AG09309 (cell line): ENCODE measurements at regions not wholly inside any gene's neighbourhood (a gene's known extent, or its start where the extent isn't known, plus 50 kb on each side); places are given as distances from the start of the nearest gene placed in this dataset.
A peak's percentile ranks its signal among the peaks of the same experiment; 100 is the strongest.

Experiments used
- DNase-seq: peaks from one replicate; pipeline ENCODE4 v3.0.0-alpha.2; 2010; ENCODE audit warnings: low read depth
- H3K4me3 ChIP-seq: 2 replicates; pipeline ENCODE4 v1.5.1; 2011; ENCODE audit warnings: mild to moderate bottlenecking, low read depth, low read length, moderate library complexity; ENCODE audit not compliant: control insufficient read depth
- TF ChIP-seq, protein P1 (sequence below): IDR thresholded peaks from 2 replicates; pipeline ENCODE4 v1.5.1; 2011; ENCODE audit warnings: mild to moderate bottlenecking, low read depth, low read length, inconsistent platforms; ENCODE audit not compliant: insufficient read depth, control insufficient read depth; ENCODE audit errors: missing control alignments

DNA sequence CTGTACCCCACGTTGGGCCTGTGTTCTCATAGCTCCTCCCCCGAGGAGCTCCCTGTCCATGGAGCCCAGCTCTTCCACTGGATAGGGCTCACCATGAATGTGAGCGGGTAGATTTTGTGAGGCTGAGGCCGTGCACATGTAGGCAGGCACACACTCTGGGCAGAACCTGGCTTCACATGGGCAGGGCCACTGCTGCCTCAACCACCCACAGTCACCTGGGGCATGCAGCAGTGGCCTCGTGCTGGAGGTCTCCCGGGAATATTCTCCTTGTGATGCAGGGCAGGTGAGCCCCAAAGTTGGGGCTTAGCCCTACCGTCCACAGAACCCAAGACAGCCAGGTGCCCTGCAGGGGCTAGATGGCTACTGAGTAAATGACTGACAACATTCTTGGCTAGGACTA lies 116.6 kb downstream of the TMEM130 start:
- H3K4me3 ChIP-seq: no peak overlapping the region
- TF ChIP-seq, protein P1, sequence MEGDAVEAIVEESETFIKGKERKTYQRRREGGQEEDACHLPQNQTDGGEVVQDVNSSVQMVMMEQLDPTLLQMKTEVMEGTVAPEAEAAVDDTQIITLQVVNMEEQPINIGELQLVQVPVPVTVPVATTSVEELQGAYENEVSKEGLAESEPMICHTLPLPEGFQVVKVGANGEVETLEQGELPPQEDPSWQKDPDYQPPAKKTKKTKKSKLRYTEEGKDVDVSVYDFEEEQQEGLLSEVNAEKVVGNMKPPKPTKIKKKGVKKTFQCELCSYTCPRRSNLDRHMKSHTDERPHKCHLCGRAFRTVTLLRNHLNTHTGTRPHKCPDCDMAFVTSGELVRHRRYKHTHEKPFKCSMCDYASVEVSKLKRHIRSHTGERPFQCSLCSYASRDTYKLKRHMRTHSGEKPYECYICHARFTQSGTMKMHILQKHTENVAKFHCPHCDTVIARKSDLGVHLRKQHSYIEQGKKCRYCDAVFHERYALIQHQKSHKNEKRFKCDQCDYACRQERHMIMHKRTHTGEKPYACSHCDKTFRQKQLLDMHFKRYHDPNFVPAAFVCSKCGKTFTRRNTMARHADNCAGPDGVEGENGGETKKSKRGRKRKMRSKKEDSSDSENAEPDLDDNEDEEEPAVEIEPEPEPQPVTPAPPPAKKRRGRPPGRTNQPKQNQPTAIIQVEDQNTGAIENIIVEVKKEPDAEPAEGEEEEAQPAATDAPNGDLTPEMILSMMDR: no peak
- no peak for DNase-seq

DNA sequence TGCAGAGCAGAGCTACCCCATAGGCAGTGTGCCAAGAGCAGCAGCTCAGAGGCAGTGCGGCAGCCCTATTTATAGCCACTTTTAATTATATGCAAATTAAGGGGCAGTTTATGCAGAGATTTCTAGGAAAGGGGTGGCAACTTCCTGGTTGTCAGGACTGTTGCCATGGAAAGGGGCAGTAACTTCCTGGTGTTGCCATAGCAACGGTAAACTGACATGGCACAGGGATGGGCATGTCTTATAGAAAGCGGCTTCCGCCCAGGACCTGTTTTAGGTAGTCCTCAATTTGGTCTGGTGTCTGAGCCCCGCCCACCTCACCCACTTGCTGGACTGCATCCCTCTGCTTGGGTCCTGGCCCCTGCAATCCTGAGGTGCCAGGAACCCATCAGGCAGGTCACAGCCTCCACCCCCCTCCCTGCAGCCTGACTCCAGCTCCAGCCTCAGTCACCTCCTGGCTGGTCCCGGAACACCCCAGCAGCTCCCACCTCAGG lies 115.8 kb downstream of the TMEM130 start:
- TF ChIP-seq, protein P1: no peak
- DNase-seq: no peak
- no peak overlapping the region for H3K4me3 ChIP-seq

DNA sequence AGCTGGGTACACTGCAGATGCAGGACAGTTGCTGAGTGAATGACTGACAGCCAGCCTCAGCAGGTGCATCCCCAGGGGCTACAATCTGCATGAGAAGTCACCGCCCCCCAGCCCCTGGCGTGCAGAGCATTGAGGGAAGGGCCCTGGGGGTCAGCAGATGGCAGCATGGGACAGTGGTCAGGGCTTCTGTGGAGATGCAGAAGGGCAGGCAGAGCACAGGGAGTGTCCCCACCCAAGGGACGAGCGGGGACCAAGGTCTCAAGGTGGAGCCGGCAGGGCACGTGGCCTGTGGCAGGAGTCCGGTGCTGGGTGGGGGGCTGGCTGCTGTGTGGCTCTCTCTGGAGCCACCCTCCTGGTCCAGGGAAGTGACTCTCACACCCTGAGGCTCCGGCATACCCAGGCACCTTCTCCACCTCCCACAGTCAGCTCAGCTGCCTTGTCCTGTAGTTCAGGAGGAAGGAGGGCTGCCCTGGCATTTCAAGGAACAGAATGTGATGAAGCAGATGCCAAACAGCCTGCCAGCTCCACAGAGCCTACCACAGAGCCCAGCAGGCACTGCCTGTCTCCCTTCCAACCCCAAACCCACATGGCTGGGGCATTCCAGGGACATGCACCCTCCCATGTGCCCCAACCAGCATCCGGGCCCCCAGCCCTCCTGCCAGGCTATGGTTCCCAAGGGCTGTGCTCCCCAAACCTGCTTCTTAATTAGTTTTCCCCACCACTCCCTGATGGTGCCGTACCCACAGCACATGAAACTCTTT lies 114.5 kb downstream of the TMEM130 start:
- TF ChIP-seq, protein P1: no peak
- H3K4me3 ChIP-seq: no peak overlapping the region
- no peak for DNase-seq

DNA sequence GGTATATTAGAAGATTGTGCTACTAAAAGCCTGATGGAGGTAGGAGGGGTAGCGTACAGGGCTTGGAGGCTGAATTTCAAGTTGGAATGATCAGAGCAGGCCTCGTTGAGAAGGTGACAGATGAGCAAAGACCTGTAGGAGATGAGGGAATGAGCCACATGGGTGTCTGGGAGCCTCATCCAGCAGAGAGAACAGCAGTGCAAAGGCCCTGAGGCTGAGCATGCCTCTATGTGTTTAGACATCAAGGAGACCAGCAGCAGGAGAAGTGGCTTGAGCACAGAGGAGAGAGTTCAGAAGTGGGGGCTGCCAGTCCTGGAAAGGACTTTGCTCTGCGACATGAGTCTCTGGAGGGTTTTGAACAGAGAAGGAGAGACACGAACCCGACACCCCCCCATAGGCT lies 111.7 kb downstream of the TMEM130 start:
- no peak for DNase-seq
- TF ChIP-seq, protein P1: no peak
- H3K4me3 ChIP-seq: no peak overlapping the region

DNA sequence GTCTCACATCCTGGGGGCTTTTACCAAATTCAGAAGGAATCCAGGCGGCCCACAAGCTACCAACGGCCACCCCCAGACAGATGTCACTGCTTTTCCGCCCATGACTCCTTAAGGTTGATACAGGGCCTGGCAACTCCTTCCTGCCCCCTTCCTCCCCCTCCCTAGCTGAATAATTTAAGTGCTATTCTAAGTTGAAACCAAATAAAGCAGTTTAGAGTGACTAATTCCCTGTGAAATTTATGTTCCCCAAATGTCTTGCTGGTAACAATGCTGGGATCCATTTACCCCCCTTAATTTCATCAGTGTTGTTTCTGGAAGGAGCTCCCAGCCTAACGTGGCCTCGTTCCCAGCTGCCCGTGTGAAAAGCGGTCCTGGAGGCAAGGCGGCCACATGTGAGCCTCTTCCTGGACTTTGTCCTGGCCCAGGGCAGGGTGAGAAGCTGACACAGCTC lies 109.6 kb downstream of the TMEM130 start:
- TF ChIP-seq, protein P1: no peak
- peak; percentile 39 for DNase-seq
- H3K4me3 ChIP-seq: peak overlapping the region; percentile 8

DNA sequence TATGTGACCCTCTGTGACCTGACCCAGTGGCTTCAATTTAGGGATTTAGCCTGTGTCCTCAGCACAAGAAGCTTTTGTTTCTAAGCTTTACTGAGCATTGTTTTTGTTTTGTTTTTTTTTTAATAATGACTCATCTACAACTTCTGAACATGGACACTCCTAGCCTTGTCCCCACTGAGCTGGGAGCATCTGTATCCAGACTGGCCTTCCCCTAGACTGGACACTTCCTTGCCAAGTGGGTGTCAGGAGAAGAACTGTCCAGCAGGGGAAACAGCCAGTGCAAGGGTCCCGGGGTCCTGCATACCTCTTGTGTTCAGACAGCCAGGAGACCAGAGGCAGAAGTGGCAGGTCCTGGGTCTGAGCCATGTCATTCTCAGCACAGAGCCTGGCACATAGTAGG lies 108.6 kb downstream of the TMEM130 start:
- TF ChIP-seq, protein P1: no peak
- DNase-seq: no peak
- H3K4me3 ChIP-seq: no peak overlapping the region

DNA sequence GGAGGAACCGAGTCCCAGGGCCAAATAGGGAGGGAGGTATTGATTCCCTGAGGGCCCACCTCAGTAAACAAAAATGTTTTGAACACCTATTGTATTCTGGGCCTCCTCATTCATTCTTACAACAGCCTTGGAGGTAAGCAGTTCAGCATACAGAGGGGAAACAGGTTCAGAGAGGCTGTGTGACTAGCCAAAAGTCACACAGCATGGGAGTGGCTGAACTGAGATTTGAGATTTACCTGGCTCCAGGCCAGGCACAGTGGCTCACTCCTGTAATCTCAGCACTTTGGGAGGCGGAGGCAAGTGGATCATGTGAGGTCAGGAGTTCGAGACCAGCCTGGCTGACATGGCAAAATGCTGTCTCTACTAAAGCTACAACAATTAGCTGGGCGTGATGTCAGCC lies 107.2 kb downstream of the TMEM130 start:
- no peak overlapping the region for H3K4me3 ChIP-seq
- DNase-seq: no peak
- TF ChIP-seq, protein P1: no peak
